Suprapubic skin (tissue), 4 donors: ENCODE measurements at regions not wholly inside any gene's neighbourhood (a gene's known extent, or its start where the extent isn't known, plus 50 kb on each side); places are given as distances from the start of the nearest gene placed in this dataset.

Source experiments
- DNase-seq, 2 donors: peaks; one replicate each; pipeline ENCODE4 v3.0.0-alpha.2; 2019; ENCODE audit warnings: low spot score in 2 of 2
- H3K27ac ChIP-seq: fragments of 200-600 bp; sonication (generic); one replicate; pipeline ENCODE4 v1.5.1; 2019
- H3K27me3 ChIP-seq: fragments of 200-600 bp; sonication (generic); one replicate; pipeline ENCODE4 v1.5.1; 2019
- H3K36me3 ChIP-seq: fragments of 200-600 bp; sonication (generic); one replicate; pipeline ENCODE4 v1.5.1; 2019
- H3K4me1 ChIP-seq: fragments of 200-600 bp; sonication (generic); one replicate; pipeline ENCODE4 v1.5.1; 2019
- H3K4me3 ChIP-seq: fragments of 200-600 bp; sonication (generic); one replicate; pipeline ENCODE4 v1.5.1; 2019; ENCODE audit warnings: mild to moderate bottlenecking
- H3K9me3 ChIP-seq: fragments of 200-600 bp; sonication (generic); one replicate; pipeline ENCODE4 v1.5.1; 2019
- CTCF ChIP-seq, 2 donors: fragments of 200-600 bp in 1 of 2; fragments of 450-650 bp in 1 of 2; sonication (generic) in 1 of 2; IDR thresholded peaks; one replicate each; pipeline ENCODE4 v1.5.1; 2016 to 2019; ENCODE audit warnings: antibody characterized with exemption in 2 of 2, mild to moderate bottlenecking in 1 of 2, moderate library complexity in 1 of 2
- EP300 ChIP-seq: sonication (generic); formaldehyde crosslinking; IDR thresholded peaks from one replicate; pipeline ENCODE4 v1.6.1; 2017; ENCODE audit warnings: antibody characterized with exemption
- POLR2A ChIP-seq, 2 donors: fragments of 450-650 bp; IDR thresholded peaks; one replicate each; pipeline ENCODE4 v1.6.1; 2017; ENCODE audit warnings: antibody characterized with exemption in 2 of 2, mild to moderate bottlenecking in 2 of 2, moderate library complexity in 2 of 2
- POLR2AphosphoS5 ChIP-seq, 3 donors: sonication (generic); formaldehyde crosslinking; IDR thresholded peaks; one replicate each; pipeline ENCODE4 v1.6.1; 2017; ENCODE audit warnings: antibody characterized with exemption in 3 of 3
- WGBS: methylation state at CpG from one replicate; pipeline ENCODE4 v1.1.5; 2018; 5-methylcytosine and 5-hydroxymethylcytosine counted together

GRCh38 chr17:68812876-68813584 lies 142.2 kb downstream of the ABCA8 start:
- no peak overlapping the region for H3K4me3 ChIP-seq
- no peak for DNase-seq
- no peak for TF ChIP-seq POLR2A (IDR thresholded peaks at IDR 0.05)
- no peak for TF ChIP-seq CTCF (IDR thresholded peaks at IDR 0.05)
- no peak for TF ChIP-seq EP300
- no peak for TF ChIP-seq POLR2AphosphoS5 (IDR thresholded peaks at IDR 0.05)
- no peaks in the 10 kb centered on the region for H3K4me1 ChIP-seq
- 12% methylated on average over 1 of the region's 1 CpG for WGBS
- no peaks in the 10 kb centered on the region for H3K36me3 ChIP-seq
- H3K27ac ChIP-seq = no peak overlapping the region
- no peaks in the 10 kb centered on the region for H3K9me3 ChIP-seq
- no peaks in the 10 kb centered on the region for H3K27me3 ChIP-seq

- no peak for DNase-seq
Measured at GRCh38 chr17:68809148-68809547, 146.0 kb downstream of the ABCA8 start.

GRCh38 chr17:68807998-68808772 lies 147.0 kb downstream of the ABCA8 start:
- no peaks in the 10 kb centered on the region for H3K36me3 ChIP-seq
- WGBS = 51% methylated on average over 2 of the region's 2 CpGs
- DNase-seq = no peak
- no peak overlapping the region for H3K27ac ChIP-seq
- no peaks in the 10 kb centered on the region for H3K9me3 ChIP-seq
- H3K4me1 ChIP-seq = no peaks in the 10 kb centered on the region
- H3K4me3 ChIP-seq = no peak overlapping the region
- no peaks in the 10 kb centered on the region for H3K27me3 ChIP-seq
- TF ChIP-seq POLR2A (IDR thresholded peaks at IDR 0.05) = no peak
- TF ChIP-seq CTCF (IDR thresholded peaks at IDR 0.05) = no peak

More at GRCh38 chr17:68809148-68809547, 146.0 kb downstream of the ABCA8 start:
- Histone ChIP-seq H3K4me3 (no peak overlapping the region), H3K36me3 (no peaks in the 10 kb centered on the region), H3K9me3 (no peaks in the 10 kb centered on the region), H3K27ac (no peak overlapping the region), H3K27me3 (no peaks in the 10 kb centered on the region), H3K4me1 (no peaks in the 10 kb centered on the region)
- TF ChIP-seq EP300 (no peak), POLR2AphosphoS5 (IDR thresholded peaks at IDR 0.05) (no peak), POLR2A (IDR thresholded peaks at IDR 0.05) (no peak), CTCF (IDR thresholded peaks at IDR 0.05) (no peak)
- 70% methylated on average over 2 of the region's 2 CpGs for WGBS

- no peaks in the 10 kb centered on the region for H3K36me3 ChIP-seq
- no peak for DNase-seq
- no peak for TF ChIP-seq CTCF (IDR thresholded peaks at IDR 0.05)
- TF ChIP-seq EP300 = no peak
- no peak for TF ChIP-seq POLR2AphosphoS5 (IDR thresholded peaks at IDR 0.05)
- TF ChIP-seq POLR2A (IDR thresholded peaks at IDR 0.05) = no peak
Measured at GRCh38 chr17:68805609-68806008, 149.6 kb downstream of the ABCA8 start.

GRCh38 chr17:68804777-68805520 lies 150.2 kb downstream of the ABCA8 start:
- no peak for TF ChIP-seq CTCF (IDR thresholded peaks at IDR 0.05)
- TF ChIP-seq POLR2AphosphoS5 (IDR thresholded peaks at IDR 0.05) = no peak
- no peak for TF ChIP-seq POLR2A (IDR thresholded peaks at IDR 0.05)
- no peak for TF ChIP-seq EP300
- WGBS = 88% methylated on average over 1 of the region's 1 CpG
- no peaks in the 10 kb centered on the region for H3K4me1 ChIP-seq
- H3K4me3 ChIP-seq = no peak overlapping the region
- no peak for DNase-seq
- no peaks in the 10 kb centered on the region for H3K9me3 ChIP-seq
- H3K27me3 ChIP-seq = no peaks in the 10 kb centered on the region
- H3K36me3 ChIP-seq = no peaks in the 10 kb centered on the region
- no peak overlapping the region for H3K27ac ChIP-seq

More at GRCh38 chr17:68805609-68806008, 149.6 kb downstream of the ABCA8 start:
- no peak overlapping the region for H3K27ac ChIP-seq
- no peaks in the 10 kb centered on the region for H3K27me3 ChIP-seq
- H3K9me3 ChIP-seq = no peaks in the 10 kb centered on the region
- no peak overlapping the region for H3K4me3 ChIP-seq
- 93% methylated on average over 1 of the region's 1 CpG for WGBS
- no peaks in the 10 kb centered on the region for H3K4me1 ChIP-seq
